Sigmoid colon (tissue), 4 donors: ENCODE measurements at regions not wholly inside any gene's neighbourhood (a gene's known extent, or its start where the extent isn't known, plus 50 kb on each side); places are given as distances from the start of the nearest gene placed in this dataset.

ENCODE experiments used
- EP300 ChIP-seq, 4 donors: sonication (generic); formaldehyde crosslinking; IDR thresholded peaks; one replicate each; pipeline ENCODE4 v1.6.1; 2017; ENCODE audit warnings: antibody characterized with exemption in 4 of 4
- POLR2A ChIP-seq, 2 donors: fragments of 450-650 bp; IDR thresholded peaks; one replicate each; pipeline ENCODE4 v1.6.1; 2016; ENCODE audit warnings: antibody characterized with exemption in 2 of 2, mild to moderate bottlenecking in 2 of 2, moderate library complexity in 2 of 2
- POLR2AphosphoS5 ChIP-seq, 4 donors: sonication (generic); formaldehyde crosslinking; IDR thresholded peaks; one replicate each; pipeline ENCODE4 v1.6.1; 2017; ENCODE audit warnings: antibody characterized with exemption in 4 of 4
- TF ChIP-seq, protein P1 (sequence below), 4 experiments: fragments of 450-650 bp in 3 of 4; fragments of 200-600 bp in 1 of 4; IDR thresholded peaks; one replicate each; pipeline ENCODE4 v1.5.1; 2016 to 2019; ENCODE audit warnings: antibody characterized with exemption in 4 of 4, mild to moderate bottlenecking in 3 of 4, moderate library complexity in 2 of 4

GRCh38 chr2:18125303-18125702 is 246.8 kb downstream of the KCNS3 start:
- TF ChIP-seq POLR2A (IDR thresholded peaks at IDR 0.05): no peak
- TF ChIP-seq, protein P1, sequence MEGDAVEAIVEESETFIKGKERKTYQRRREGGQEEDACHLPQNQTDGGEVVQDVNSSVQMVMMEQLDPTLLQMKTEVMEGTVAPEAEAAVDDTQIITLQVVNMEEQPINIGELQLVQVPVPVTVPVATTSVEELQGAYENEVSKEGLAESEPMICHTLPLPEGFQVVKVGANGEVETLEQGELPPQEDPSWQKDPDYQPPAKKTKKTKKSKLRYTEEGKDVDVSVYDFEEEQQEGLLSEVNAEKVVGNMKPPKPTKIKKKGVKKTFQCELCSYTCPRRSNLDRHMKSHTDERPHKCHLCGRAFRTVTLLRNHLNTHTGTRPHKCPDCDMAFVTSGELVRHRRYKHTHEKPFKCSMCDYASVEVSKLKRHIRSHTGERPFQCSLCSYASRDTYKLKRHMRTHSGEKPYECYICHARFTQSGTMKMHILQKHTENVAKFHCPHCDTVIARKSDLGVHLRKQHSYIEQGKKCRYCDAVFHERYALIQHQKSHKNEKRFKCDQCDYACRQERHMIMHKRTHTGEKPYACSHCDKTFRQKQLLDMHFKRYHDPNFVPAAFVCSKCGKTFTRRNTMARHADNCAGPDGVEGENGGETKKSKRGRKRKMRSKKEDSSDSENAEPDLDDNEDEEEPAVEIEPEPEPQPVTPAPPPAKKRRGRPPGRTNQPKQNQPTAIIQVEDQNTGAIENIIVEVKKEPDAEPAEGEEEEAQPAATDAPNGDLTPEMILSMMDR (IDR thresholded peaks at IDR 0.05): no peak
- TF ChIP-seq POLR2AphosphoS5 (IDR thresholded peaks at IDR 0.05): no peak
- no peak for TF ChIP-seq EP300 (IDR thresholded peaks at IDR 0.05)
